ENCODE measurements at regions not wholly inside any gene's neighbourhood (a gene's known extent, or its start where the extent isn't known, plus 50 kb on each side); places are given as distances from the start of the nearest gene placed in this dataset.
"Not testable (repeated sequence)": the region's sequence is repeated elsewhere in the genome, so short reads cannot be mapped to it uniquely, and the experiment has no call there.

DNA sequence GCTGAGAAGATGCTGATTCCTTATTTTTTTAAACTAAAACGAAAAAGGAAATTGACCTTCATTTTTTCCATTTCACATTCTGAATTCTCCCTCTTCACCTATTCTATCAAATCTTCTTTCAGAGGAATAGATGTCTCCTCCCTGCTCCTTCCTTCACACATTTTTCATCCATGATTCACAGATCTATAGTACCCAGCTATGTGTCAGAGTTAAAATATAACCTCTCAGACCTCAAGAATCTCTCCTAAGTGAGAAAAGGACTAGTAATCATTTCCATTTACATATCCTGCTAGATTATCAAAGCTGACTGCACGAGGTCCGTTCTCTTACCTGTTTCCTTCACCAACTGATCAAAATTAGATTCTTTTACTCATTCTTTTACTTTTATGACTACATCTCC lies 1297.6 kb upstream of the ALCAM start:
- DNase-seq: no peak

DNA sequence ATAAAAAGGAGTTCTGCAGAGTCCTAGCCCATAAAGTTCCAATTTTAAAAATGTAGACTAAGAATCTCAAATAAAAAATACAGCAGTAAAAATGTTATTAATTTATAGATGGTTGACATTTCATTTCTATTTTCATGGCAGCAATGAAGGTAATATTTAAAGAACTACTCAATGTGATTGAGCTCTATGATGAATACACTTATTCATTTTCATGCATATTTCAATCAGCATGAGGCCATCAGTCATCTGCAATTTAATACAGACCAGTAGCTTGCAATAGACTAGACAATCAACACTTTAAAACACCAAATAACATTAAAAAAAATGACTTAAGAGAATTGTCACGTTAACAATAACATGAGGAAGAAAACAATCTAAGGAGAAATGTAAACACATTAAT lies 1295.8 kb upstream of the ALCAM start:
- no peak for DNase-seq

DNA sequence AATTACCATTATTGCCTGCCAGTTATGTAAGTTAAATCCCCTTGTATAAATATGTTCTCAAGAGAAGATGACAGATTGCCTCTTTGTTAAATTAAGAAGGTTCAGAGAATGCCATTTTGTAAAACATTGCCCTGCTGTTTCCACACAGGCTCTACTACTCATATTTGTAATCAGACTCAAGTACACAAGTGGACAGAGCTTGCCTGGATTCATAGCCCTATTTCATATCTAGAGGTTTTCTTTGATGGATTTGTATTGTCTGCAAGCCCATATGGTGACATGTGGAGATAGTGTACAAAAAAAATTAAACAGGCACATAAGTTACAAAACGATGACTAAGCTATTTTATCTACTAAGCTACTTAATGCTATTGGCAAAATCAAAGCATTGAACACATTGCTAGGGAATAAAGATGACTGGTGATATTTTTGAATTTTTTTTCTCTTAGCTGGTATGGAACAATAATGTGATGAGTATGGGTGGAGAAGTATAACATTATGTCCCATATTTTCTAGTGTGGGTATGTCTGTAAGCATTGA lies 1286.6 kb upstream of the ALCAM start:
- no peak for DNase-seq

DNA sequence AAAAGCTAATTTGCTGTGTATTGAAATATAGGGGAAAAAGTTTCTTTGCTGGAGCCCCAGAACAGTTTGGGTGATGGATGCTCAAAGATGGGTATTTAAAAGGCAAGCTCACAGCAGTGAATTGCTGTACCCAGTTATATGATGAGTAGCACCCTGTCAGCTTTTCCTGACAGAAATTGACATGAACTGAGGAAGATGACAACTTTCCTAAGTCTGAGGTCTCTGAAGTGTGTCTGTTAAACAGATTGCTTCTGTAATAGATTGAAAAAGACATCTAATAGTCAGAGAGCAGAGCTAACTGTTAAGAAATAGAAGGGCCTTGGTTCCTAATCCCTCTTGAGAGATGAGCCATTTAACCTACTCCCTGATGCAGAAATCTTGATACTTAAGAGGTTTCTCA lies 1278.0 kb upstream of the ALCAM start:
- no peak for DNase-seq

DNA sequence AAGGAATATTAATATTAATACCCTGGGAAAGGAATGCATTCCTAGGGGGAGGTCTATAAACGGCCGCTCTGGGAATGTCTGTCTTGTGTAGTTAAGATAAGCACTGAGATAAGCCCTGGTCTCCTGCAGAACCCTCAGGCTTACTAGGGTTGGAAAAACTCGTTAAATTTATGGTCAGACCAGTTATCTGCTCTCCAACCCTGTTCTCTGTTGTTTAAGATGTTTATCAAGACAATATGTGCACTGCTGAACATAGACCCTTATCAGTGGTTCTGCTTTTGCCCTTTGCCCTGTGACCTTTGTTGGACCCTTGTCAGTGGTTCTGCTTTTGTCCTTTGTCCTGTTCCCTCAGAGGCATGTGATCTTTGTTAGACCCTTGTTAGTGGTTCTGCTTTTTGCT lies 1276.7 kb upstream of the ALCAM start:
- not testable (repeated sequence) for DNase-seq

DNA sequence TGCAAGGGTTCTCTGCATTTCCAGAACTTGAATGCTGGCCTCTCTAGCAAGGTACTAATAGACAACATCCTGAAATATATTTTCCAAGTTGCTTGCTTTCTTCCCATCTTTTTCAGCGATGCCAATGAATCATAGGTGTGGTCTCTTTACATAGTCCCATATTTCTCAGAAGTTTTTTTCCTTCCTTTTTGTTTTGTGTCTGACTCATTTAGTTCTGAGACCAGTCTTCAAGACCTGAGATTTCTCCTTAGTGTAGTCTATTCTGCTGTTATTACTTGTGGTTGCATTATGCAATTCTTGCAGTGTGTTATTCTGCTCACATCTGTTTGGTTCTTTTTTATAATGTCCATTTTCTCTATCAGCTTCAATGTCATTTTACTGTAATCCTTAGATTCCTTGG lies 1265.0 kb upstream of the ALCAM start:
- DNase-seq: no peak

DNA sequence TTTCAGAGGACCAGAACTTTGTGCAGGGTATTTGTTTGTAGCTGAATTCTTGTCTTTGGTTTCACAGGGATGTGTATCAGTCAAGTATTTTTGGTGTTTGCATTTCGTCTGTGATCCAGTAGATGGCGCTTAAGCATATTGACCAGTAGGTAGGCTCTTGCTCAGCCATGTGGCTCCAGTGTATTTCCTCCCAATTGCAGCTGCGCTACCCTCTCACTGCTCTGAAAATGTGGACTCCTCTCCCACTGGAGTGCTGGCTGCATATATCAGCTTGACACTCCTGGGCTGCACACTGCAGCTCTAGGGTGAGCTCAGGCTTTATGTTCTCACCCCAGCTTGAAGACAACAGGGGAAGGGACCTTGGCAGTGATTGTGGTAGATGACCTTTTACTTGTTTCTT lies 1264.3 kb upstream of the ALCAM start:
- peak; percentile 58 for DNase-seq

DNA sequence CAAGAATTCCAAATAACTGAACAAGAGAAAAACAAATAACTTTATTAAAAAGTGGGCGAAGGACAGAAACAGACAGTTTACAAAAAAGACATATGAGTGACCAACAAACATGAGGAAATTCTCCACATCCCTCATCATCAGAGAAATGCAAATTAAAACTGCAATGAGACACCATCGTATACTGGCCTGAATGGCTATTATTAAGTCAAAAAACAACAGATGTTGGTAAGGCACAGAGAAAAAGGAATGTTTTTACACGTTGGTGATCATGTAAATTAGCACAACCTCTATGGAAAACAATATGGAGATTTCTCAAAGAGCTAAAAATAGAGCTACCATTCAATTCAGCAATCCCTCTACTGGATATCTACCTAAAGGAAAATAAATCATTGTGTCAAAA lies 1260.4 kb upstream of the ALCAM start:
- peak; percentile 22 for DNase-seq

DNA sequence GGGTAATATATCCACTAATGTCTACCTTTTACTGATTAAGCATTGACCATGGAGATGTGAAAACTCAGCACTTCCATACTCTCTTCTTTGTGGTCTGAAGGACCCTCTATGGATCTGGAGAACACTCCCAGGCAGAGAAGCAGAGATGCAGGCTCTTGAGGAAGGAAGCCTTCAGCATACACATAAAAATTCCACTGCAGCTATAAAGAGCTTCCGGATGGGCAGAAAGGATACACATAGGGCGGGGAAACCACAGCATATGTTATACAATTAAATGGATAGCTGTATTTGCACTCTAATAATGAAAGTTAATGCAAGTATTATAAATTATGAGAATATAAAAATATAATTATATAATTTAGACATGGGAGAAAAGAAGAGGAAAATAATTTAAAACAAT lies 1258.2 kb upstream of the ALCAM start:
- no peak for DNase-seq

DNA sequence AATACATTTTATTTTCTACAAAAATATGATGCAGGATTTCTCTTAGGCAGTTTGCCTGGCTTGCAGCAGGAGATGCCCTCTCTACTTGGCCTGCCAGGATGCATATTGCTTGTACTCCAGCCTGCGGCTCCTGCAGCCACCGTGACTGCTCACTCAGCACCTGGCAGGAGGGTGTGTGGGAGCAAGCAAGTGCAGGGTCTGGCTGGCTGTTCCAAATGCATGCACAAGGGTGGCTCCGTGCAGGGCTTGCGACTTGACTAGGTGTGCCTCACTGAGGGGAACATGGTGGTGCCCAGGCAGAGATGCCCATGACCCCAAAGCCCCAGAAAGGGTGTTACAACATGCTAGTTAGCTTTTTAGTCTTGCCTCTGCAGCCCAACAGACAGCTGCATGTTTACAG lies 1240.2 kb upstream of the ALCAM start:
- no peak for DNase-seq

DNA sequence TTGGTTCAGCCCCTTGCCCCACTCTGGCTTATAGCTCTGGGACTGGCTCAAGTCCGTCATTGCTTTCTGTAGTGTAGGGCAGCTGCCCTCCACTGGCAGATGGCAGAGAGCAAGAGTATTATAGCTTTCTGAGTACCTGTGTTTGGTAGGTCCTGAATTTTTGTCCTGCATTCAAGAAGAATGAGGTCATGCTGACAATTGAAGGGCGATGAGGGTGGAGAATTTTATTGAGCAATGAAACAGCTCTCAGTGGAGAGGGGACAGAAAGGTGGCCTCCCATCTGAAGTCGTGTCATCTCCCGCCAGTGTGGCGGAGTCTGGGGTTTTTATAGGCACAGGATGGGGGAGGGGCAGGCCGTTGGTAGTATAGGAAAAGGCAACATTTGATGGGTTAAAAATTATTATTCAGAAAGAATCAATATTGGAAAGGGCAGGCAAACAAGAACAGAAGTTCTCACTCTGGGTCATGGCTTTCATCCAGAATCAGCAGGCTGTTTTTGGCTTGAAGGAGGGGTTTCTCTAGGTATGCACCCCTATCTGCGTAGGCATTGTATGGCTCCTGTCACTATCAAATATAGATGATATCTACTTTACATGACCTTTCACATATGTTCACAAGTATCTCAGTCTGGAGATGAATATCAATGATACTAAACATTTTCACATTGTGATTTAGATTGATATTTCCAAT lies 1239.7 kb upstream of the ALCAM start:
- DNase-seq: no peak

DNA sequence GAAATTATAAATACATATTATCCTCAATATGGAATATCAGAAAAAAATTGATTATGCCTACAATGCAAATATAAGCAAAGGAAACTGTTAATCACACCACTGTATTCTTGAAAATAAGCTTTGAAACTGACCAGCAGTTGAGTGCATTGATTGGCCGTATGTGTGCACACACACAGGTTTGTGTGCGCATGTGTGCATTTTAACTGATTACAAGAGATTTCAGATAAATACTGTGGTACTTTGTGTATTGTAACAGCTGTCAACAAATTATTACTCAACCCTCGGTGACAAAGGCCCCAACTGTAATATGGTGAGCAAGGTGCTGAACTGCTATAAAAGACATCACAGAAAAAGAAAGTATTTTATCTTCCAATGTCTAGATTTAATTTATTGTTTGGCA lies 1238.9 kb upstream of the ALCAM start:
- DNase-seq: no peak

DNA sequence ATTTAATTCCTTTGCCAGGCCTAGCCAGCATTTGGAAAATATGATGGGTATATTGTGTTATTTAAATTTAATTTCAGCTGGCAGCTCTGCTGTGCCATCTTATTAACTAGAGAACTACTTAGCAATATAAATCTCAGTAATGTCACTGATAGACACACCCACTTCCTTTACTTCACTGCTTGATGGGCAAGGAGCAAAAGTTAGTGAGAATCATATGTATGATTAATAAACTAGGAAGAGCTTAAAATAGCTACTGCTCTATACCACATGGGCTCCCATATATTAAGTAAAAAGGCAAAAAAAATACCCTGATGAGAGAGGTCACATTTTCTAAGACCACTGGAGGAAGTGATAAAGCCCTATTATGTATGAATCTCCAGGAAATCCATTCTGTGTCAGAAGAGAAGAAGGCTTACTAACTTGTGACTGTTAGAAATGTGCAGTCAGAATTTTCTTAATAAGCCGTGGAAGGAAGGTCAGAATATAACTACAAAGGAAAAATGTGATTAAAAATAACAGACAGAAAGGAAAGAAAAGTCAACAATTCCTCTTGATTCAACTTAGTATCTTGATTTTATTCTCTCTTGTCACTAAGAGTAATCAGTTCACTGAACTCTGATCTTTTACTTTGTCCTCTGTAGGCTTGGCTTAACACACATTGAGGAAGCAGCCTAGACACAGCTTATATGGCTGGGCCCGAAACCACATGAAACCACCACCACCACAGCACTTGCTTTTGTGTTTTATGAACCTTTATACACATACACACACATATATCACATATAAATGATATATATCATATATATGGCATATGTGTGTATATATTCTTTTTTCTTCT lies 1233.9 kb upstream of the ALCAM start:
- DNase-seq: no peak

DNA sequence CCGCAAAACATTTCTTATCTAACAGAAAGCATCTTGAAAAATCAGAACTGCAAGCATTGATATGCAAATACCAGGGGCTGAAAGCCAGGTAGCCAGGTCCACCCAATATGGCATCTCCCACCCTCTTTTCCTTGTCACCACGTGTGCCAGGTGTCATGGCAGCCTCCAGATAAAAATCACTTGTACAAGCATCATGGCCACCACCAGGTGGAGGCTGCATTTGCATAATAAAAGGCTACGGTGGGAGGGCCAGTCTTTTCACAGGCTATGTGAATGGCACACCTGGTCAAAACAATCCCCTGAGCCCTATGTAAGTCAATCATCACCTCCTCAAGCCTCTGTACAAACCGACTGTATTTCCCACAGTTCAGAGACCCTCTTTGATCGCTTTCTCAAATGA lies 1233.1 kb upstream of the ALCAM start:
- peak; percentile 48 for DNase-seq

DNA sequence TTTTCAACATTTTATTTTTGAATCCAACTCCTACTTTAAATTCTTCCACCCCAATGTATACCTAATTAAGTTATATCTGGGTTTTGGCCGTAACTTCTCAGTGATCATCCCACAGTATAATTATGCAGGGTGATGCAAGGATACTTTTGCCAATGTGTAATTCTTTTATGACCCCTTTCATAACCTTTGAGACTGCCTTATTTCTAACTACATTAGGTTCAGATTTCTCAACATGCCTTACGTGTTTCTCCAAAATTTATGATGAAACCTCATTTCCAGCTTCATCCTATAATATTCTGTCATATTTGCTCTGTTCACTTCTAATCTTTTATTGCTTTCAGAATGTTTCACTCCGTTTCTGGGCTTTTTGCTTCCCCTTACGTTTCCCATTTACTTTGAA lies 1229.6 kb upstream of the ALCAM start:
- no peak for DNase-seq

DNA sequence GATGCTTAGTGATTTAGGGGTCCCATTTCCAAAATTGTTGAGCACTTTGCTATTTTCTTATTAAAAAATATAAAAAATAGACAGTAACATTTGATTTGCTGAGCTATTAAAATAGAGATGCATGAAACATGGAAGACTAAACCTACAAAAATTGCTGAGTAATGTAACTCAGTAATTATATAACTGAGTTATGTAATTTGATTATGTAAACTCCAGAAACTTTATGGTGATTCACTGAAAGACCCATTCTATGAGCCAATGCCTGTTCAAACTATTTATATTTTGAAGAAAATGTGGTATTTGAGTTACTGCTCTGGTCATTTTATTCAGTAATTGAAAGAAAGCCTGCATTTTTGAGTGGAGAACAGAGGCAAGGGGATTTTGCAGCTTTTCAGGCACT lies 1221.5 kb upstream of the ALCAM start:
- DNase-seq: no peak

DNA sequence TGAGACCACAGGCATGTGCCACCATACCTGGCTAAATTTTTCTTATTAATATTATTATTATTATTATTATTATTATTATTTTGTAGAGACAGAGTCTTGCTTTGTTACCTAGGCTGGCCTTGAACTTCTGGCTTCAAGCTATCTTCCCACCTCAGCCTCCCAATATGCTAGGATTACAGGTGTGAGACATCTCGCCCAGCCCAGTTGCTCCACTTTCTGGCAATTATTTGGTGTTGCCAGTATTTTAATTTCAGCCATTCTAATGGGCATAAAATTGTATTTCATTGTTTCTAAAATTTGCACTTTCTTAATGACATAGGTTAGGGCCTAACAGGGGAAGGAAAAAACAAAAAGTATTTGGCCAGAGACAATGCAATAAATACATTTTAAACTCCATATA lies 1217.6 kb upstream of the ALCAM start:
- DNase-seq: no peak

DNA sequence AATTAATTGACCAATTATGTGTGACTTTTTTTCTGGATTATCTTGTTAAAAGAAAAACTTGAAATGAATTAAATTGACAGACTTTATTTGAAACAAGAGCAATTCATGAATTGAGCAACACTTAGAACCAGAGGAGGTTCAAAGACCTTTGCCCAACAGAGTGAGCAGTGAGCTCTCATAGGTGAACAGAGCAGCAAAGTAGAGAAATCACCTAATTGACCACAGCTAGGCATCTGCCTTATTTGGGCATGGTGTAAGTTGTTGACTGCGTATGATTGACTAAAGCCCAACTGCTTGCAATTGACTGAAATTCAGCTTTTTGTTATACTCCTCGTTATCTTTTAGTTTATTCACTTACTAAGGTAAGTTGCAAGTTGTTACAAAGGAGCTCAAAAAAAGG lies 1216.0 kb upstream of the ALCAM start:
- no peak for DNase-seq

DNA sequence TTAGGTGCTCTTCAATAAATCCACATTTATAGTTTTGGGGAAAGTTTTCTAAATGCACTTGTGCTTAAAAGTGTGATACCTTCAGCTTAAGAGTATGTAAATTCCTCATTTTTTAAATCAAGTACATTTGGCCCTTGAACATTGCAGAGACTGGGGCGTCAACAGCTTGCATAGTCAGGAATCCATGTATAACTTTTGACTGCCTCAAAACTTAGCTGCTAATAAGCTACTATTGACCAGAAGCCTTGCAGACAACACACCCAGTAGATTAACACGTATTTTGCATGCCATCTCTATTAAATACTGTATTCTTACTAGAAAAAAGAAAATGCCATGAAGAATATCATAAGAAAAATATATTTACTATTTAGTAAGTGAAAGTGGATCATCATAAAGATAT lies 1211.8 kb upstream of the ALCAM start:
- DNase-seq: no peak

DNA sequence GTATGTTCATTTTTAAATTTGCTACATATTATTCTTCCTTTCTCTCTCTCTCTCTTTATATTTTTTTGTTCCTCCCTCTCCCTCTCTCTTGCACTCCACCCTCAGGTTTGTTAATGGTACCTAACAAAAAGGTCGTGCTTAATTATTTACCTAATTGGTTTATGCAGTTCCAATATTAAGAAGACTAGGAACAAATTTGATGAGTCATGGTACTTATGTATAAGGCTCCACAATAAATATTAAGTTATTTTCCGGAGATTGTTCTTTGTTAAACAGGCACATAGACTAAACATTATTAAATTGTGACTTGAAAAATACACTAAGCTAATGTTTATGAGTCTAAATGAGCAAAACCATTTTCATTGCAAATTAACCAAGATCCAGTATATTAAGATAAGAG lies 1200.8 kb upstream of the ALCAM start:
- no peak for DNase-seq

DNA sequence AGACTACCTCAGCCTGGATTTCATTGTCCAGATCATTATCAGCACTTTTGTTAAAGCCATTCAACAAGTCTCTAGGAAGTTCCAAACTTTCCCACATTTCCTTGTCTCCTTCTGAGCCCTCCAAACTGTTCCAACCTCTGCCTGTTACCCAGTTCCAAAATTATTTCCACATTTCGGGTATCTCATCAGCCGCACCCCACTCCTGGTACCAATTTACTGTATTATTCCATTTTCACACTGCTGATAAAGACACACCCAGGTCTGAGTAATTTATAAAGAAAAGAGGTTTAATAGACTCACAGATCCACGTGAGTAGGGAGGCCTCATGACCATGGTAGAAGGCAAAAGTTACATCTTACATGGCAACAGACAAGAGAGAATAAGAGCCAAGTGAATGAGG lies 1198.3 kb upstream of the ALCAM start:
- DNase-seq: no peak

DNA sequence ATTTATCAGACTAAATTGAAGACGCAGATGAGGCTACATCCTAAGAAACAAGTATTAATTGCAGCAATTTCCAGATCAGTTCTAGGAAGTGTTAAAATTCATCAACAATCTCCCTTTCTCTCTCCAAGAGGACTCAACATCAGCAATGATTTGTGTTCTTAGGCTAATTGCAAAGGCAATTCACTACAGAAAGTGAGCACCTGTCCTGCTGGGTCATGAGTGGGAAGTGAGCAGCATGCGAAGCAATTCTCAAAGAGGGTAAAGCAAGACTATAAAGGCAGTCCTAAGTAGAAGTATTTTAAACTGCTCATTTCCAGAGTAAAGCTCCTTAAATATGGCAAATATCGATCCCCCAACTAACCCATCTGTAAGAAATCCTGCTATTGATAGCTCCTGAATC lies 1191.0 kb upstream of the ALCAM start:
- no peak for DNase-seq

DNA sequence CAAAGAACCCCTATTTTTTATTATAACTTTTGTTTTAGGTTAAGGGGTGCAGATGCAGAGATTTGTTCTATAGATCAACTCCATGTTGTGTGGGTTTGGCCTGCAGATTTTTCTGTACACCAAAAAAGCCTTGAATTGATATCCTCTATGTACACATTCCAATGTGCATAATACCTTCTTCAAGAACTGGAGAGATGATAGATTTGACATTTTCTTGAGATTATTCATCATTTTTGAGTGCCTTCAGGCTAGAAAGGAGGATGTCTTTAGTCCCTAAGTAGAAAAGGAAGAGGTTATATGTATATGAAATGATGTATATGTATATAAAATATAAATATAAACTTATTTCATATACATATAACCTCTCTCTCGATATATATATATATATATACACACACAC lies 1190.0 kb upstream of the ALCAM start:
- no peak for DNase-seq

DNA sequence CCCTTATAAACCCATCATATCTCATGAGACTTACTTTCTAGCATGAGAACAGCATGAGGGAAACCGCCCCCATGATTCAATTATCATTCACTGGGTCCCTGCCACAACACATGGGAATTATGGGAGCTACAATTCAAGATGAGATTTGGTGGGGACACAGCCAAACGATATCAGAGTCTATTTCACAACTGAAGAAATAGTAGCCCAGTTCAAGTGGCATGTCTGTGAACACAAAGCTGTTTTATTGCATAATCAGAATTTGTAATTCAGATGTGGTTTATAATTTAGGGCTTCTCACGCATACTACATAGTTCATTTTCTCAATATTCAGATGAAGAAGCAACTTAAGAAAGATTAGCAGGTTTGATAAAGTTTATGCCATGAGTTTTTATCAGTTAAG lies 1188.0 kb upstream of the ALCAM start:
- no peak for DNase-seq

DNA sequence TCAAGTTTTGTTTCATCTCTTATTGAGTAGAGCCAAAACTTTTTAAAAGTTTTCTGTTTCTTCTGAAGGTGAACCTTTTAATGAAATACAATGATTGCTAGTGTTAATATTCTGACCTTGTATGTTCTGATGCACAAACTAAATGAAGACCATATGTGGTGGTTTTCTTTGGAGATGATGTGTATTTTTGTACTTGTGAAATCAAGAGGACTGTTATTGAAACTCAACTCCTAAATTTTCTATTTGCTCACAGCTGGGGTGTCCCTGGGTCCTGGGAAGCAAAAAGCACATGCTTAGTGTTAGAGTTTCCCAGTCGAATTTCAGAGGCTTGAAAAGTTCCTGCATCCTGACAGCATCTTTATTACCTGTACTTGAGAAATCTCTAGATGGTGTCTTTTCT lies 1185.8 kb upstream of the ALCAM start:
- no peak for DNase-seq

Measured in NCI-H146 (cell line).